Activated CD4-positive, alpha-beta T cell treated with anti-CD3 and anti-CD28 coated beads, Interleukin-2, amount 50 U/mL, for 24 hours (primary cell): ENCODE measurements at regions not wholly inside any gene's neighbourhood (a gene's known extent, or its start where the extent isn't known, plus 50 kb on each side); places are given as distances from the start of the nearest gene placed in this dataset.

Experiments used
- DNase-seq, 2 donors: peaks; one replicate each; pipeline ENCODE4 v3.0.0-alpha.2; 2020; ENCODE audit warnings: low read depth in 1 of 2, low spot score in 1 of 2

- no peak for DNase-seq
Measured at GRCh38 chr17:77838748-77839697, 119.5 kb upstream of the TNRC6C start.

GRCh38 chr17:77839698-77840512 lies 118.6 kb upstream of the TNRC6C start:
- DNase-seq, result no peak

DNA sequence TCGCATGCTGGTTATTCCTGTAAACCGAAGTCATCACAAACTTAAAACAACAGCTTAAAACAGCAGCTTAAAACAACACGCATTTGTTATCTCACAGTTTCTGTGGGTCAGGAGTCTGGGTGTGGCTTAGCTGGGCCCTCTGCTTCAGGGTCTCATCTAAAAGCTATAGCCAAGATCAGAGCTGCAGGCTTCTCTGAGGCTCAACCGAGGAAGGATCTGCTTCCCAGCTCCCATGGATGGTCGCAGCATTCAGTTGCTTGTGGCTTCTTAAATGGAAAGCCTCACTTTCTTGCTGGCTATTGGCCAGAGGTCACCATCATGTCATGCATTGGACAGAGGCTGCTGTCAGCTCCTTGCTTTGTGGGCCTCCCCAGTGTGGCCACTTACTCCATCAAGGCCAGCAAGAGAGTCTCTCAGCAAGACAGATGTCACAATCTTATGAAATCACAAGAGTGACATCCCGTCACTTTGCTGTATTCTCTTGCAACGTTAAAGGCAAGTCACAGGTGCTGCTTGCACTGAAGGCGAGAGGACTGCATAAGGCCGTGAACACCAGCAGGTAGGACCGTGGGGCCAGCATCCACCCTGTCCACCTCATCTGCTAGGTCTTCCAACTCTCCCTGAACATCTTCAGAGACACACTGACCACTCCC lies 117.9 kb upstream of the TNRC6C start:
- DNase-seq, result no peak

DNA sequence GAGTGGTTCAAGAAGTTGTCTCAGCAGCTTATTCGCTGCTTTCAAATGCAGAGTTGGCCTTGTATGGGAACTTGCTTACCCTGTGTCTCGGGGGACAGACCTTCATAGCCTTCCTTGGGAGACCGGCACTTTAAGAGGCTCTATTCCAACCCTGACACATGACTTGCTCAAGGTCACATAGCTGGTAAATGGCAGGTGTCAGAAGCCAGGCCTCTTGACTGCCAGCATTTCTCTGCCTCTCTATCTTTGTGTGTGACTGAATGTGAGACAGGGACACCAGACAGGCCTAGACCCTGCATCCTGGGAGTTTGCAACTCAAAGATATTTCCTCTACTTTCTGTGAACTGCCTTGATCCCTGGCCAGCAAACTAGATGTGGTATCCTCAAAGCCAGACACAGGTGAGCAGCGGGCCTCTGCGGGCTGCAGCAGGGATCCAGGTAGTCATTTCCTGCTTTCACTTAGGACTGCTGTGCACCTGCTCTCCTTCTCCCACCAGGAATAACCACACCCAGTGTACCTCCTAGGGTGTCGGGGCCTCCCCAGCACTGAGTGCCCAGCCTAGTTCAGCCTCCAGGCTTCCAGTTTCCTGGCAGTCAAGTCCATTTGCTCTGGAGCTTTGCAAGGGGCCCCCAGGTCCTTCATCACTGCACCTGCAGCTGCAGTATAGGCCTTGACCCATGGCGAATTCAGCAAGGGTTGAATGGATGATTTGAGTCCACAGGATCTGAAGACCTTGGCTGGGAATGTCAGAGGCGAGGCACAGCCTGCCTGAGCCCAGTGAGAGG lies 116.6 kb upstream of the TNRC6C start:
- no peak for DNase-seq

GRCh38 chr17:77842528-77843147 lies 115.9 kb upstream of the TNRC6C start:
- DNase-seq, result peak in 1 of 2 donors; percentile 44

GRCh38 chr17:77843255-77843895 lies 115.1 kb upstream of the TNRC6C start:
- peak; percentile 28 to 76 for DNase-seq

DNA sequence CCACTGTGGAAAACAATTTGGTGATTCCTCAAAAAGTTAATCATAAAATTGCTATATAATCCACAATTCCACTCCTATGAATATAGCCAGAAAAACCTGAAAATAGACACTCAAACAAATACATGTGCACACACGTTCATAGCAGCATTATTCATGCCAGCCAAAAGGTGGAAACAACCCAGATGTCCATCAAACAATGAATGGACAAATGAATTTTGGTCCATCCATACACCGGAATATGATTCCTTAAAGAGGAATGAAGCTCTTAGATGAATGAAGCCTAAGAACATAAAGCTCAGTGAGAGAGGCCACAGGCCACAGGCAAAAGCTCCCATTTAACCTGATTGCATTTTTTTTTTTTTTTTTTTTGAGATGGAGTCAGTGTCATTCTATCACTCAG lies 114.6 kb upstream of the TNRC6C start:
- DNase-seq, result no peak

DNA sequence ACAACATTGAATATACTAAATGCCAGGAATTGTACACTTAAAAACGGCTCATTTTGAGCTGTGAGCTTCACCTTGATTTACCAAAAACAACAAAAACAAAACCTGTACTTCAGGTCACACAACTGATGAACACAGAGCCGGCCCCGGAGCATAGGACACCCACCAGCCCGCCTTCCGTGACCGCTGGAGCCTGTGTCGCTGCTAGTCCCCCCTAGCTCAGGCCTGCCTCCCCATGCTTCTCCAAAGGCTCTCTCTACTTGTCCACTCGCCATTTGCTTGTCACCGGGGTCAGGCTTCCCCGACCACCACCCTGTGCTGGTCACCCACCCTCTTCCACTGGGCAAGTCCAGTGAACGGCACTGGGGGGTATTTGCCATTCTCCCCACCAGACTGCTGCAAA lies 113.8 kb upstream of the TNRC6C start:
- no peak for DNase-seq

- no peak for DNase-seq
Measured at GRCh38 chr17:77845541-77846225, 112.8 kb upstream of the TNRC6C start.

DNA sequence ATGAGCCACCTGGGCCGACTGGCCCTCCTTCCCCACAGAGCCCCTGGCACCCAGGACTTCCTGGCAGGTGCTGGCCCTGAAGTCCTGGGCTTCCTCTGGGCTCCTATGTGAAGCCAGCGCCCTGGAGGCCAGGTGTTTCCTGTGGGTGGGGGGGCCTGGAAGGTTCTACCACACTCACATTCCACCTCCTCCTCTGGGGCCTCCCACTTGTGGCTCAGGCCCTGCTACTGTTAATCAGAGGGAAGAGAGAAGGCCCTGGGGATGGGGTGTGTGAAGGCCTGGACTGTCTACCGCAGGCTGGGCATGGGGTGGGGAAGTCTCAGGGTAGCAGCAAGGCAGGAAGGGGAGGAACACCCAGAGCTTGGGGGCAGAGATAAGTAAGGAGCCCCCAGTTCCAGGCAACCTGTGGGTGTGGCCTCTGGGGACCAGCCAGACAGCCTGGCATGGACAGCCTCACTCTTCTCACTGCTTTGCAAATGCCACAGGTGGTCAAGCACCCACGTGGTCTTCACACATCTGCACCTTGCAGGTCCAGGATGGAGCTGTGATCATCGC lies 111.9 kb upstream of the TNRC6C start:
- no peak for DNase-seq

DNA sequence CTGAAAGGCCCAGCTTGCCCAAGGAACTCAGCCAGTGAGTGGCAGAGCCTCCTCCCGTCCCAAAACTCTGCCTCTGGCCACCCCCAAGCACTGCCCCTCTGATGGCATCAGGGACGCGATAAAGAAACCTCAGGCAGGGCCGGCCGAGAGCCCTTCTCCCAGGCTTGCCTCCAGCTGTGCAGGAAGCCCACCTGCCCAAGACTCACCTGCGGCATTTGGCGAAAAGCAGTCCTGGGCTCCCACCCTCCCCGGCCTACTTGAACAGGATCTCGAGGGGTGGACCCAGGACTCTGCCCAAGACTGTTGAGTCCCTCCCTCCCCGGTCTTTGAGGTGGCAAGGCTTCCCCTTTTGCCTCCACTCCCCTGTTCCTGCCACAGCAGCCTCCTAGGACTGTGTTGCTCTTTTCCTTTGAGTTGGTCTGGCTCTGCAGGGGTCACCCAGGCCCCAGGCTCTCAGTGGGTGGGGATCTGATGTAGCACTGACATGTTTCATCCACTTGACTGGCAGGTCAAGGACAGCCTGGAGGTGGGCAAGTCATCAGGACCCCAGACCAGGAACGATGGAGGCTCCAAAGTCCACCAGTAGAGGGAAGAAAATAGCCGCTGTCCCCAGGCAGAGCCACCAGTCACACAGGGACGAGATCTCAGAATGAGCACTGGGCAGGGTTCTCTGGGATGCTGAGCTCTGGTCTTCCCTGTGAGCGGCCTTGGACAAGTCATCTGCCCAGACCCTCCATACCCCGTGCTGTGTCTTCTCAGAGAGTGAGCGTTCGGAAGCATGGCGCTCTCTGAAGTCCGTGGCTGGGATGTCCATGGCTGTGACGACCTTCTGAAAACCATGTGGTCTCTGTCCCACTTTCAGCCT lies 111.0 kb upstream of the TNRC6C start:
- DNase-seq, result no peak

- no peak for DNase-seq
Measured at GRCh38 chr17:77848257-77848656, 110.2 kb upstream of the TNRC6C start.

GRCh38 chr17:77849239-77849638 lies 109.3 kb upstream of the TNRC6C start:
- no peak for DNase-seq

- no peak for DNase-seq
Measured at GRCh38 chr17:77851921-77852320, 106.6 kb upstream of the TNRC6C start.

- no peak for DNase-seq
Measured at GRCh38 chr17:77852731-77853130, 105.8 kb upstream of the TNRC6C start.

- no peak for DNase-seq
Measured at GRCh38 chr17:77853191-77853977, 105.1 kb upstream of the TNRC6C start.

DNA sequence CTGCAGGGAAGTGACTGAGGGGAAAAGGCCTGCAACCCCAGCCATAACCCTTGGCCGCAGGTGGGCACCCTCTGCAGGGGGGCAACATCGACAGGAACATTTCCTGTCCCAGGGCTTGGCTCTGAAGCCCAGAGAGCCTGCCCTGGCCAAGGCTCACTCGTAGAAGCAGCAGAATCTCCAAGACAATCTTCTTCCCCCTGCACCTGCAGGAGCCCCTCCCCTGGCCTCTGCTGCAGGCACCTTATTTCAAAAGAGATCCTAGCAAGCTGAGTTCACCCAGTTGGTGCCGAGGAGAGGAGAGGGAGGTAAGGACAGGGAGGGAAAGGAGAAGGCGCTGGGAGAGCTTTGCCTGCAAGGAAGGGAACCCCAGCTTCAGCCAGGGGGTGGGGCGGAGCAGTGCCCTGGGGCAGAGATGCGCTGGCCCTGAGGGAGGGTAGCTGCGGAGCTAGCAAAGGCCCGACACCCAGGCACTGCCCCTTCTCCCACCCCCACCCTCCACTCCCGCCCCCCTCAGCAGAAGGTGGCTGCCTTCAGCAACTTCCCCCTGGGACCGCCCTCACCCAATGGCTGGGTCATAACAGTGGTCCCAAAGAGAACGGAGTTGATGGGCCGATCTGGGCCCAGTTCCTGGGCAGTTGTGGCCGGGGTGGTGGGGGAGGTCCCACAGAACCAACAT lies 104.3 kb upstream of the TNRC6C start:
- DNase-seq, result no peak
